Kidney (tissue), 13 donors: ENCODE measurements at regions not wholly inside any gene's neighbourhood (a gene's known extent, or its start where the extent isn't known, plus 50 kb on each side); places are given as distances from the start of the nearest gene placed in this dataset.

Source experiments
- DNase-seq, 5 donors: peaks; one replicate each; pipeline ENCODE4 v3.0.0-alpha.2; 2013 to 2020
- FAIRE-seq: peaks from 2 replicates; lab custom pipeline; 2012; peaks lifted over from hg19 to GRCh38; lab: Jason Lieb, UNC
- H3K27ac ChIP-seq, 2 donors: one replicate each; pipeline ENCODE4 v1.7.0; 2013; ENCODE audit warnings: low read depth in 2 of 2, low read length in 2 of 2, inconsistent platforms in 1 of 2
- H3K27me3 ChIP-seq: one replicate; pipeline ENCODE4 v1.7.1; 2013; ENCODE audit warnings: low read length, inconsistent platforms; ENCODE audit not compliant: control insufficient read depth, insufficient read depth
- H3K36me3 ChIP-seq, 3 donors: one replicate each; pipeline versions ENCODE4 v1.7.0 to v1.7.1; 2013; ENCODE audit warnings: low read length in 3 of 3, control low read depth in 1 of 3, inconsistent platforms in 1 of 3; ENCODE audit not compliant: insufficient read depth in 3 of 3, control insufficient read depth in 2 of 3
- H3K4me1 ChIP-seq, 3 donors: one replicate each; pipeline versions ENCODE4 v1.7.0 to v1.7.1; 2013; ENCODE audit warnings: low read length in 3 of 3, inconsistent platforms in 1 of 3, low read depth in 1 of 3; ENCODE audit not compliant: control insufficient read depth in 2 of 3, insufficient read depth in 2 of 3
- H3K4me3 ChIP-seq, 3 donors: one replicate each; pipeline versions ENCODE4 v1.7.0 to v1.8.1; 2013; ENCODE audit warnings: low read length in 3 of 3, control low read depth in 1 of 3, inconsistent platforms in 1 of 3
- H3K9ac ChIP-seq, 3 donors: one replicate each; pipeline versions ENCODE4 v1.7.0 to v1.7.1; 2013; ENCODE audit warnings: low read length in 3 of 3, control low read depth in 1 of 3, inconsistent platforms in 1 of 3
- H3K9me3 ChIP-seq, 3 donors: one replicate each; pipeline versions ENCODE4 v1.7.0 to v1.7.1; 2013; ENCODE audit warnings: low read length in 3 of 3, control low read depth in 1 of 3, inconsistent platforms in 1 of 3; ENCODE audit not compliant: control insufficient read depth in 2 of 3, insufficient read depth in 1 of 3
- CTCF ChIP-seq: IDR thresholded peaks from 3 replicates; pipeline ENCODE4 v1.5.1; 2012; ENCODE audit warnings: mild to moderate bottlenecking, moderate library complexity, borderline replicate concordance; ENCODE audit not compliant: insufficient read depth; ENCODE audit errors: extremely low read depth
- intact Hi-C: fragments of 100-400 bp; cut with DNase I; formaldehyde crosslinking; loops from one replicate; pipeline ENCODE4 v1.11.1; 2022
- donor health status: control.
- donor health status: control.
- donor health status: control.
- donor health status: control.
- donor health status: control.
- donor health status: DM: yes; HTN: yes; CAD: no.
- donor health status: Normal renal cell carcinoma (clear cell type).

- no peaks in the 10 kb centered on the region for H3K4me1 ChIP-seq
- H3K27me3 ChIP-seq, result no peaks in the 10 kb centered on the region
- DNase-seq, result no peak
- no peak overlapping the region for H3K27ac ChIP-seq
- no peaks in the 10 kb centered on the region for H3K36me3 ChIP-seq
- TF ChIP-seq CTCF, result no peak
- intact Hi-C loops, result no loop called here
- H3K9ac ChIP-seq, result no peak overlapping the region
- no peaks in the 10 kb centered on the region for H3K9me3 ChIP-seq
- H3K4me3 ChIP-seq, result no peak overlapping the region
- no peak for FAIRE-seq
These were observed 579.1 kb downstream of the SLC16A7 start for GRCh38 chr12:60174941-60175340.

DNA sequence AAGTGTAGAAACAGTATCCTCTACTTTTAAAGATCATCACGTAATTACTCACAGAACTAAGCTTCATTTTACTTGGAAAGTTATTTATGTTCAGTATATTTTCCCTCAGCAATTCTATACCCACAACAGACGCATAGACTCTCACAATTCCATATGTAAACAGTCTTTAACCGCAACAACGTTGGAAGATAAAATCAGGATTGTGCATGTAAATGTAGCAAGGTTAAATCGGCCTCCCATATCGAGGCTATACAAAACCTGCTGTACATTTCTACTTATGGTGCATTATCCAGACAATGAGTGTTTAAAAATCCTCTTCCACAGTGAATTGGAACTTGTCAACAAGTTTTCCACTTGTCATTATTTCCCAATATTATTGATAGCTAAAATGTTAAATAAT, 581.1 kb downstream of the SLC16A7 start:
- H3K4me1 ChIP-seq, result no peaks in the 10 kb centered on the region
- no peak for DNase-seq
- H3K9me3 ChIP-seq, result no peaks in the 10 kb centered on the region
- H3K4me3 ChIP-seq, result no peak overlapping the region
- no peak for TF ChIP-seq CTCF
- intact Hi-C loops, result no loop called here
- H3K9ac ChIP-seq, result no peak overlapping the region
- FAIRE-seq, result no peak
- no peaks in the 10 kb centered on the region for H3K27me3 ChIP-seq
- H3K36me3 ChIP-seq, result no peaks in the 10 kb centered on the region
- H3K27ac ChIP-seq, result no peak overlapping the region

GRCh38 chr12:60180298-60180697, 584.5 kb downstream of the SLC16A7 start:
- Histone ChIP-seq H3K4me3 (no peak overlapping the region), H3K27me3 (no peaks in the 10 kb centered on the region), H3K9ac (no peak overlapping the region), H3K4me1 (no peaks in the 10 kb centered on the region), H3K9me3 (no peaks in the 10 kb centered on the region), H3K27ac (no peak overlapping the region), H3K36me3 (no peaks in the 10 kb centered on the region)
- no peak for TF ChIP-seq CTCF
- DNase-seq (no peak), FAIRE-seq (no peak)
- intact Hi-C loops, result no loop called here

DNA sequence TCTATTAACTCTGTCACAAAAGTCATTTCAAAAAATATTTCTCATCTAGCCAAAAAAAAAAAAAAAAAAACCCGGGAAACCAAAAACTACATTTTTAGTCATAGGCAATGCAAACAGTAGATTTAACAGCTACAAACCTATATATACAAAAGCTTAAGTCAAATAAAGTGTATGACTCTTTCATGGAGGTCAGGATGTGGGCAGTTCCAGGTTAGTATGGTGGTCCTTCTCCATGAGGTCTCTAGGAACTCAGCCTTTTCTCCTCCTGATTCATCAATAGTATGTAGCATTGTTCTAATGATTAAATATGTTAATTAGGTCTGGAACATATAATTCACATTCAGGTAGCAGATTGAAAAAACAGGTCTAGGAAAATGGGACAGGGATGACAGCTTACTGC, 586.5 kb downstream of the SLC16A7 start:
- FAIRE-seq, result no peak

More for the DNA sequence above, 586.5 kb downstream of the SLC16A7 start:
- Histone ChIP-seq H3K27ac (no peak overlapping the region), H3K36me3 (no peaks in the 10 kb centered on the region), H3K27me3 (no peaks in the 10 kb centered on the region), H3K4me1 (no peaks in the 10 kb centered on the region), H3K4me3 (no peak overlapping the region), H3K9ac (no peak overlapping the region), H3K9me3 (no peaks in the 10 kb centered on the region)
- intact Hi-C loops, result no loop called here
- TF ChIP-seq CTCF, result no peak
- no peak for DNase-seq
